HG03159 (cell line): ENCODE measurements at regions not wholly inside any gene's neighbourhood (a gene's known extent, or its start where the extent isn't known, plus 50 kb on each side); places are given as distances from the start of the nearest gene placed in this dataset.
"Not testable (repeated sequence)": the region's sequence is repeated elsewhere in the genome, so short reads cannot be mapped to it uniquely, and the experiment has no call there.

Experiments used
- ATAC-seq: cut with Tn5 transposase; IDR thresholded peaks from one replicate; pipeline ENCODE4 v1.9.1; 2021; ENCODE audit warnings: mild to moderate bottlenecking, moderate library complexity; ENCODE audit not compliant: unreplicated experiment

DNA sequence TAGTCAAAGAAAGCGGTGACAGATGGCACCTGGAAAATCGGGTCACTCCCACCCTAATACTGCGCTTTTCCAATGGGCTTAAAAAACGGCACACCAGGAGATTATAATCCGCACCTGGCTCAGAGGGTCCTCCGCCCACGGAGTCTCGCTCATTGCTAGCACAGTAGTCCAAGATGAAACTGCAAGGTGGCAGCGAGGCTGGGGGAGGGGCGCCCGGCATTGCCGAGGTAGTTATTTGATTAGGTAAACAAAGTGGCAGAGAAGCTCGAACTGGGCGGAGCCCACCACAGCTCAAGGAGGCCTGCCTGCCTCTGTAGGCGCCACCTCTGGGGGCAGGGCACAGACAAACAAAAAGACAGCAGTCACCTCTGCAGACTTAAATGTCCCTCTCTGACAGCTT, 521.1 kb downstream of the ETNK1 start:
- ATAC-seq = not testable (repeated sequence)

DNA sequence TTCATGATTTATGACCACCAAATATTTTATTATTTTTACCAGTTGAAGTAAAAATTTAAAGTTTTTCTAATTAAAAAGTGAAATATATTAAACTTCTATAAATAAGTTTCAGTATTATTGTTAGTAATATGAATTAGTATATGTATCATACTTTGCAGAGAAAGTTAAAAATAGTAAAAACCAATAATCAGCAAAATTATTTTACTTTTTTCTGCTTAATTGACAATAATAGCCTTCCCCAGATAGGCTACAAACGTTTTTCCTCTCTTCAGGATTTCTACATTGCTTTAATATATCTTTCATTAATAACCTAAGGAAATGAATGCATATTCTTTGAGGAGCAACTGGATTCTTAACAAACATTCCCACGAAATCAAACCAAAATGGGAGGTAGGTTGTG, 543.5 kb downstream of the ETNK1 start:
- no peak for ATAC-seq

DNA sequence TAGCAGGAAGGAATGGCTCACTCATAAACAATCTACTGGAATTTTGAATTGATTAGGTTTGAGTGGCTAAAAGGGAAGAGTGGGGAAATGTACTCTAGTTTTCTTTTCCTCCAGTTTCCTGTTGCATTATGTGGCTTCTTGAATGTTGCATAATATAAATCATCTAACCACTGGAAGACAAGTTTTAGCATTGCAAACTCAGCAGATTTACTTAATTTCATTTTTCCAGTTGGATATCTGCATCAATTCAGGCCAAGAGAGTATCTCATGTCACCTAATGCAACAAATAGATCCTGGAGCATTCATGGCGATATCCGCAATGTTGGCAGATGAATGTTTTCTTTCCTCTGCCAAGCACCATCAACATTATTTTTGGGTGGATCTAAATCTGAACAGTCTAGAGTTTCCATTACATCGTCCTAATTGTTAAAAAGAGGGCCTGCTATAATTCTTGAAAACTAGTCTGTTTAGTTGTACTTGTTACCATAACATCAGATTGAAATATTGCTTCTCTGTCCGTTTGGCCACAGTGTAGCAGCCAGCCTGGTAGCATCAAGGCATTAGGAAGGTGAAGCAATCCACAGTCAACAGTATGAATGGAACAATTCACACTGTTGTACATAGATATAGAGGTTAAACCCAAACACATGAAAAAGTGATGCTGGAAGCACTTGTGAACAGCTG, 544.2 kb downstream of the ETNK1 start:
- ATAC-seq = no peak

DNA sequence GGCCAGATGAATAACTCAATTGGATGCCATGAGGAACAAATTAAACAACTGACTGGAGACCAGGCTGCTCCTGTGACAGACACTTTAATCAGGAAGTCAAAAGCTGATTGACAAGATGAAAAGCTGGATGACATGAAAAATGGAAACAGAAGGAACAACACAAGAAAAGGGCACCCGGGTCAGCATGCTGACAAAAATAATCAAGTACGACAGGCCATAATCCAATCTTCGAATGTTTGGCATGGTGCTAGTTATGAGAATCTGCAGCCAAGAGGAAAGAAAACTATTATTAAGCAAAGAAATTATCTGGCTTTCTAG, 544.7 kb downstream of the ETNK1 start:
- no peak for ATAC-seq

DNA sequence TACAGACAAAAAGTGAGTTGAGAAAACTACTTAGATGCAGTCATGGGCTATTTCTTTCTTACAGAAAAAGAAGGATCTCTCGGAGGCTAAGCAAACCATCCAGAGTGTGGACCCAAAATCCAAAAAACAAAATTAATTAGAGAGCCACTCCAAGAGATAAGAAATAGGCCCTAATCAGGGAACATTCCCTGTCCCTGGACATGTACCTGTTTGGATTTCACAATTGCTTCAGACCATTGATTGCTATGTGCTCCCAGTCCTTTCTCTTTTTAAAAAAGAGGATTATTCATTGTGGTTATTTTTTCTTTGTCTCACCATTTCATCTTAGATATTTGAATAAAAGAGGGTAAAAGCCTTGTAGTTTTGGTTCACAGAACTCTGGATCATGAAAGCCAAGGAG, 549.9 kb downstream of the ETNK1 start:
- ATAC-seq = no peak

DNA sequence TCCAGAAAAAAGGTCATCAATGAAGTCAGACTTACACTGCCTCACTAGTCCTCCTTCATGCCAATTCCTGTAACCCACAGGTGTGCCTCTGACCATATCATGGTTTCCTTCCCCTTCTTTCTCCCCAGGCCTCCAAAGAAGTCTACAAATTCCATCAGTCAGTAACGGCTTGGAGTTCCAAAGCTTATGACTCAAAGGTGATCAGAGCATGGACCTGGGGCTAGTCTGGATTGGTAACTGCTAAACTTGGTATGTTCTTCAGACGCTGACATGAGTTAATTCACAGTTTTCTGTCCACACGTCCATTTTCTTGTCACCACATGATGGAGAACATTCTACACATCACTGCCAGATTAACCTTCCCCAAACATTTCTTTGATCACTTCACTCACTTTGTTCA, 560.4 kb downstream of the ETNK1 start:
- no peak for ATAC-seq

DNA sequence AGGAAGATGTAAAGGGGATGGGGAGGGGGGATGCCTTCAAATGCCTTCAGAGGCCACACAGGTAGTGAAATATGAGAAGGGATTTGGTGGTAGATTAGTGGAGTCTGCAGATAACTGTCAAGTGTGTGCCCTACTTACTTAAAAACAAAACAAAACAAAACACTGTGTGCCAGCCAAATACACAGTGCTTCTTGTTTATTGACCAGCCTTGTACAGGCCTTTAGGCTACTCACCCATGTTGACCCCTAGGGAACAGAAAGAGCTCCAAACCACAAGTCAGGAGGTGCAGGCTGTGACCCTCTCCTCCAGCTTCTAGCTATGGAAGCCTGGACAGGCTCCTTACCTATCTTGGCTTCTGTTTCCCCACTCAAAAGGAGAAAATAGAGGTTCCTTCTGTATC, 562.0 kb downstream of the ETNK1 start:
- ATAC-seq = no peak

DNA sequence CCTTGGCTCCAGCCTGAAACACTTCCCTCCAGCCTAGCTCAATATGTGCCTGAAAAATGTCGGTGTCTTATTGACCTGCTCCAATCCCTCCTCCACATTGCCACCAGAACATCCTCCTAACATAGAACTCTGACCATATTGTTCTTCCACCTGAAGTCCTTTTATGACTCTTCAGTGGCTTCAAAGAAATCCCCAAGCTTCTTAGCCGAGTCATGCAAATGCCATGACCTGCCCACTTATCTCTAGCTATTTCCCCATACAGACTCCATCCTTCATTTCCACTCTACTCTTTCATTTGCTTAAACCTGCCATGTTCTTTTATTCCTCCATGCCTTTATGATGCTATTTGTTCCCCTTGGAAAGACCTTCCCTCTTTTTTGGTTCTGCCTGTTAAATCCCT, 568.6 kb downstream of the ETNK1 start:
- ATAC-seq = no peak

DNA sequence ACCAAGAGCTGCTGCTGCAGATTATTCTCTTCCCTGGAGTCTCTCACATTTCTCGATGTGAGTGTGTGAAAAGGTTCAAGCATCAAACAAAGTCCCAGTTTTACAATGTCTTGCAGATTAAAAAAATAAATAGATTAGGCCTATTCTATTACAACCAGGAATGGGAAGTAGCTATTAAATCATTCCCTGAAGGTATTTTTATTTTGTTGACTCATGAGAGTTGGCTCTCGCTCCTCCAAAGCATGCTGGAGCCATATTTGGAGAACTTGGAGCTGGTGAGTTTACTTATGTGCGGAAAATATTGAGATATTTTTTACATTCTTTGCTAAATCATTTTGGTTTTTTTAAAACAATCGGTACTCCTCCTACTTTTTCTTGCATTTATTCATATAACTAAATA, 572.3 kb downstream of the ETNK1 start:
- ATAC-seq = no peak

DNA sequence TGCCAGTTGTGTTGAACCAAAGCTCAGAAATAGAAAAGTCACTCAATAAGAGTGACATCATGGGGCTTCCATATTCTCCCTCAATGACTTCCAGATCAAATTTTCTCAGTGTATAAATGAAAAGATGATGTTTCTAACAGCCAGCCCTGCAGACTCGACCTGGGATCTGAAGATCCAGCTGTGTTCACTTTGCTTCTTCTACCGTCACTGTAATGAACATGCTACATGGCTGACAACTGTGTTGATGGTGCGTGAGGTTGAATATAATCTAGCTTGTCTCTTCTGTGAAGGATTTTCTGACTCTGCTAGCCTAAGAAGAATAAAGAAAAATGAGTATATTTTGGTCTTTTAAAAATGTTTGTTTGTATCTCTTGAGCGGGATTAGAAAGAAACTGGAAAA, 577.8 kb downstream of the ETNK1 start:
- ATAC-seq = no peak

DNA sequence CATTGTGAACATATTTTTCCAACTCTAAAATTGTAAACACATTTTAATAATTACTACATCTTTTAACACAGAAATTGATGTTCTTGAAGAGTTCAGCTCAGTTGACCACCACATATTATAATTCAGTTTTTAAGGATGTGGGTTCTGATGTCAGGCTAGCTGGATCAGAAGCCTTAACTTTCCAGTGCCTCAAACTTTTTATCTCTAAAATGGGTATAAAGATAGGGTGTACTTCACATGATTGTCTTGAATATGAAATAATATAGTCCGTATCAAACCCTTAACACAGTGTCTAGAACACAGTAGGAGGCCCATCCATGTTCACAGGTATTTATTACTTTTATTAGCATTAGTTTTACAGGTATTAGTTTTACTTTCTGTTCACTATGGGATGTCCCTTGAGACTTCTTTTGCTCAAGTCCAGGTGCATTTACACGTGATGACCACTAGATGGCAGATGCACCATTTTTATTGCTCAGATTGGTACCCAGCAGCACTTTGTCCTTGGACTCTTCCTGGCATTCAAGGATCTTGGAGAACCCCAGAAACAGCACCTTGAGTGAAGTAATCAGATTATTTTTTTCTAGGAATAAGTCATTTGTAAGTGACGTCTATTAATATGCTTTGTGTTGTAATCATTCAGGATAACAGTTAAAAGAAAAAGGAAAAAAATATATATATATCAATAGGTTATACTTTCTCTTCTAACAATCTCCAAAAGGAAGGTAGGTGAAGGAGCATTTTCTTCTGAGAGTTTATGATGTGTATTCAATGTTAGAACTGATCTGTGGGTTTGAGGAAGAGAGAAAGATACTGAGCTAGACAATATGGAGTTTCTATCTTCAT, 580.2 kb downstream of the ETNK1 start:
- ATAC-seq = peak; percentile 88

DNA sequence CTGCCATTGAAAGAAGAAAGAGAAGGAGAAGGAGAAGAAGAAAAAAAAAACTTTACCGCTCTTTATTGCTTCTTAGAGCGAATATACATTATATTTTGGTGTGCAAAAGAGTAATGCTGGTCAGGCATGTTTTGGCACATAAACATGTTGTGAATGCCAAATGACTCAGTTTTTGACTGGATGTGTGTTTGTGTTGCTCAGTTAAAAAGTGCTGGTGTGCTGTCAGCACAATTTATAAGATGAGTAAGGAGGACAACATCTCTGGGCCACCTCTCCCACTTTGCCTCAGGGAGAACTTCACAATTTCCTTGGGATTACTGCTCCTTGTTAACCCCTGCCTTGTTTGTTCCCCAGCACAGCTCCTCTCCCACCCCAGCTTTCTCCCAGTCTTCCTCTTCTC, 584.8 kb downstream of the ETNK1 start:
- no peak for ATAC-seq

DNA sequence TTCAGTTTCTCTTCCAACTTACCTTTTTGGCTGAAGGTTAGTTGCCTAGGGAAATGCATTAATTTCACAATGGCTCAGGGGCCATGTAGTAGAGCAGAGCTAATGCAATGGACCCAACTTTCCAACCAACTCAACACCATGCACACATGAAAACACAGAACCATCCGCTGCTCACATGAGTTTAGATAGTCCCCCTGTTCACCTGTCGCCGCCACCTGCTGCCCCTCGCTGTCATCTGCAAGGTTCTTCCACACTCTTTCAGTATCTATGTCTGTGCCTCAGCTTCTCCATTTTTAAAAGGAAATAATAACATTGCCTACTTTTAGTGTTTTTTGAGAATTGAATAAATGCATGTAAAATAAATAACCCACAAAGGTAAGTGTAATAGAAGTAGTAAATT, 585.6 kb downstream of the ETNK1 start:
- no peak for ATAC-seq

DNA sequence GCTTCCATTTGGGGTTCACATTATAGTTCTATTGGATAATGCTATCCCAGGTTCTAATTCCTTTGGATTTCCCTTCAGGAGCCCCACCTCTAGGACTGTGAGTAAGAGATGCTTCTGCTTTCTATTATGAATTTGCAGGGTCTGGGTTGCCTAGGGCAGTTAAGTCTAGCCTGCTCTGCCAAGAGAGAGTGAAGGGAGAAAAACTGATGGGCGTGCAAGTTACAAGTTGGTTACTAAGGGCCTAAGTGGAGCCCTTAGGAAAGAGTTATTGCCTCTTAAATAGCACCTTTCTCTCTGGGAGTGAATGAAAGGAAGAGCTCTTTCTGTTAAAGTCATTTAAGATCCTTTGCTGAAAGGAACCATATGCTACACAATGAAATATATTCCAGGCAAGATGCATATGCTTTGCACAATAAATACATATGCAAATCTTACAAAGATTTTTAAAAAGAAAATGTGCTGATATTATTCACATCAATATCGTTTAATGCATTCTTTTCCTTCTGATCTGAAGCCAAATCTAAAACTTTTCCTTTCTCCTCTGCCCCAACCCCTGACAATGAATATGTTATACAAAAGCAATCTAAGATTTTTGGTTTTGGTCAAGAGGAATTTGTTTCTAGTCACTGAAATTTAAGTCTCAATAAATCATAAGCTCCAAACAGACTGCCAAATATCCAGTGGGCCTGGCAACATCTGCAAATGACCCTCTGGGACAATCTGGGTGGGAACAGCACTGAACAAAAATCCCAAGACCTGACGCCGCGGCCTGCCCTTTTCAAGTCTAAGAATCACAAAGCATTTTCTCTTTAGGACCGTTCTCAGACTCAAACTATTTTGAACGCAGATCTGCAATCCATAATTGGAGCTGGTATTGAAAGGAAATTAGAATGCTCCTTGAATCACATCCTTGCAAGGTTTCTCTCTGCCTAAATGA, 586.7 kb downstream of the ETNK1 start:
- ATAC-seq = no peak

DNA sequence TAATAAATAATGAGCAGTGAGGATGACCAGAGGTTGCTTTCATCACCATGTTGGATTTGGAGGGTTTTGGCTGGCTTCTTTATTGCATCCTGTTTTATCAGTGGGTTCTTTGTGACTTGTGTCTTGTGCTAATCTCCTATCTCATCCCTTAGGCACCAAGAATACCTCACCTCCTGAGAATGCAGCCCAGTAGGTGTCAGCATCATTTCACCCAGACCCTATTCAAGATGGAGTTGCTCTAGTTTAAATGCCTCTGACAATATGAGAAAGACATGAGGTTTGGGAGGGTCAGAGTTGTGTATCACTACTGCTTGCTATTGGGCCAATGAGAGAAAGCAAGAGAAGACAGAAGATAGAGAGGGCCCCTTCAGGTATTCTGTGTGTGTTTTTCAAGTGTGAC, 592.2 kb downstream of the ETNK1 start:
- ATAC-seq = no peak

DNA sequence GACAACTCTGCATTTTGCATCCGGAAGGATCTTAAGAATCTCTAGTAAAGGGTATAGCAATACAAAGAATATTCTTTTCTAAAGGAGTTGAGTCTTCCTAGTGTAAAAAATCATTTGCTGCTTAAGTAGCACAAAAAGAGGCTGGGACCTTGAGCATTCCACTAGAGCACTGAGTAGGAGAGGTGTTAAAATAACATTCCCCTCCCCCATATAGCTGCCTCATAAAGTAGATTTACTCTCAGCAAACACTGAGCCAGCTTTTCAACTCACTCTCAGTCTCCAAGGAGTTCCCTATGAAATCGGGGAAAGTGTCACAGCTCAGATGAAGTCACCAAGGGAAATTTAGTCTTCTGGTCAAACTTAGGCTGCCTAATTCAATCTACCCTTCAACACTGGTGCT, 592.7 kb downstream of the ETNK1 start:
- ATAC-seq = no peak

DNA sequence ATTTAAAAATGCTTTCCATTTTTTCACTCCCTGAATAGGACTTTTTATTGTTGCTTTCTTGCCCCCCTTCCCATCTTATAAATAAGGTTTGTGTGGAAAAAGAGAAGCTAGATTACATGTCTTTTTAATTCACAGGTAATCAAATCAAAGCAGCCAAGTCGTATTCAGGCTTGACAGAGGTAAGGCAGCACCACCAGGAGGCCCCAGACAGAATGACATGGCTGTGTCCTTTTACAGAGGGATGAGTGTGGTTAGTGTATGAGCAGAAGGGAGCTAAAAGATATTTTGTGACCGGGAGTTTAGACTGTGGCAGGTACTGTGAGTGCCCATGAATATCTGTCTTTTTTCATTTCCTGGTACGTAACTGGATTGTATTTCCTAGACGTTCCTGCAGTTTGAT, 596.1 kb downstream of the ETNK1 start:
- ATAC-seq = no peak

DNA sequence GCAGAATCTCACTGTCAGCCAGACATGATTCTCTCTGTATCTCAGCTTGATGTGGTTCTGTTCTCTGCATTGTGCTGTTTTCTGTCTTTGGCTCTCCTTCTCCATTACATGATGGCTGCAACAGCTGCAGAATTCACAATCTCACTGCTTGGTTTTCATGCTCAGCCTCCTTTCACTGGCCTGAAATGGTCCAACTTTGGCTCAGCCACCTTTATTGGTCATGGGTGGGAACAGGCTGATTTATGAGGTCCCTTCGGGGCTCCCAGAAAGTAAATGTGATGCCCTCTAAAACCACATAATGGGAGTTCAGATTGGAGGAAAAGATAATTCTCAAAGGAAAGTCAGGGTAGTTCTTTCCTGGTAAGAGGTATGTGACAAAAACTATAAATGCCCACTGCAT, 597.0 kb downstream of the ETNK1 start:
- no peak for ATAC-seq

DNA sequence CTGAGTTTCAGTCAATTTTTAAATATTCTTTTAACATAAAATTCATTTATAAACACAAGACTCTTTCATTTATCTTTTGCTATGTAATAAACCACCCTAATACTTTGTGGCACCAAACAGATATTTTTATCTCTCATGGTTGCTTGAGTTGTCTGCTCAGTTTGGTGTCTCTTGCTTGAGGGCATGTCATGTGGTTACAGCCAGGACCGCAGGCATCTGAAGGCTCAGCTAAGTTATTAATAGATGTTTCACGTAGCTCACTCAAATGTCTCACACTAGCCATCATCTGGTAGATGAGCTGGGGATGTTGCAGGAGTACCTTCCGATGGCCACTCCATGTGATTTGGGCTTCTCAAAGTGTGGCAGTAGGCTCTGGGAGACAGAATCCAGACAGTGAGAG, 597.8 kb downstream of the ETNK1 start:
- no peak for ATAC-seq

DNA sequence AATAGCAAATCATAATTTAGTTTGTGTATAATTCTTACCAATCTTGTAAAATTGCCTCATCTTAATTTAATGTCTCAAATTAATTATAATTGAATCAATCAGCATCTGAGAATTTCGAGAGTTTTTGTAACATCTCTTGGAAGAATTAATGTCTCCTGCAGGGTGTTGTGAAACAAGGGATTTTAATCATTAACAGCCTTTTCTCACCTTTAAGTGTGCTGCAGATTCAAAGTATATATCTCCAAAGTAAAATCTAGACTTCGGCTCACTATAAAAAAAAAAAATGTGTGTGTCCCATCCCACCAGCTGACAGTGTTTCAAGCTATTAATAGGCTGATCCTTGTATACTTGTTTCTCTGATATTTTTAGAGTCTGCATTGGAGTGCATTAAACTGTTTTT, 603.1 kb downstream of the ETNK1 start:
- no peak for ATAC-seq

DNA sequence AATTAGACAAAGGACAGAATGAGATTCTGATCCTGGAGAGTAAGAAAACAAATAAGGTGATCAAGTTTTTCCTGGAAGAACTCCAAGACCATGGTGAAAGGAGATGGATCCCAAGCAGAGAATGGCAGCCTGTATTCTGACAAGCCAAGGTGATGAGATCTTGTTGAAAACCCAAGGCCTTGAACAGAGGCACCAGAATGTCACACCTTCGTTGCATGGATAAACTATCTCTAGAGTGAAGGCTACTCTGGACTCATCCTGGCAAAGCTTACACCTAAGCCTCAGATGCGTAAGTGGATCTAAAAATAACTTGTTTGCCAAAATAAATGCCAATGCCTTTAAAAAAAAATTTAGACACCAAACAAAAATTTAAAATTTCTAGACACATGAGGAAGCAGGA, 605.9 kb downstream of the ETNK1 start:
- ATAC-seq = no peak
